ENCODE measurements at regions not wholly inside any gene's neighbourhood (a gene's known extent, or its start where the extent isn't known, plus 50 kb on each side); places are given as distances from the start of the nearest gene placed in this dataset.
A peak's percentile ranks its signal among the peaks of the same experiment; 100 is the strongest.

- no peaks in the 10 kb centered on the region for H3K36me3 ChIP-seq (ENCODE audit: control insufficient read depth in 4 of 4, insufficient read depth in 3 of 4, low read depth in 1 of 4, low read length in 3 of 4)
- 21% methylated on average over 4 of the region's 4 CpGs for WGBS
- H3K27ac ChIP-seq (ENCODE audit: low read depth in 1 of 2, low read length in 2 of 2) = peak overlapping the region; percentile 77
- DNase-seq (ENCODE audit: low spot score) = no peak
- H3K27me3 ChIP-seq (ENCODE audit: control insufficient read depth in 4 of 4, insufficient read depth in 4 of 4, low read length in 3 of 4) = no peaks in the 10 kb centered on the region
- peak in 1 of 2 donors; percentile 5 for TF ChIP-seq RXRA (IDR thresholded peaks at IDR 0.05)
- TF ChIP-seq JUND (IDR thresholded peaks at IDR 0.05) = no peak
- H3K9ac ChIP-seq (ENCODE audit: low read depth in 1 of 2, low read length in 2 of 2) = no peak overlapping the region
- H3K4me1 ChIP-seq (ENCODE audit: control insufficient read depth in 4 of 4, insufficient read depth in 4 of 4, low read length in 3 of 4) = peaks cover 4 to 32% (median 25%) of the 10 kb centered on the region in 4 donors
- no peak overlapping the region for H3K4me3 ChIP-seq (ENCODE audit: low read depth in 1 of 3, low read length in 3 of 3)
- no peaks in the 10 kb centered on the region for H3K9me3 ChIP-seq (ENCODE audit: control insufficient read depth in 4 of 4, low read length in 3 of 4)
These were observed 169.2 kb downstream of the HAPSTR1 start for GRCh38 chr16:9260666-9261065.

- H3K9me3 ChIP-seq (ENCODE audit: control insufficient read depth in 4 of 4, low read length in 3 of 4) = no peaks in the 10 kb centered on the region
- no peak for DNase-seq (ENCODE audit: low spot score)
- 82% methylated on average over 5 of the region's 5 CpGs for WGBS
- peaks cover 4 to 32% (median 25%) of the 10 kb centered on the region in 4 donors for H3K4me1 ChIP-seq (ENCODE audit: control insufficient read depth in 4 of 4, insufficient read depth in 4 of 4, low read length in 3 of 4)
- H3K4me3 ChIP-seq (ENCODE audit: low read depth in 1 of 3, low read length in 3 of 3) = no peak overlapping the region
- no peaks in the 10 kb centered on the region for H3K36me3 ChIP-seq (ENCODE audit: control insufficient read depth in 4 of 4, insufficient read depth in 3 of 4, low read depth in 1 of 4, low read length in 3 of 4)
- H3K27me3 ChIP-seq (ENCODE audit: control insufficient read depth in 4 of 4, insufficient read depth in 4 of 4, low read length in 3 of 4) = no peaks in the 10 kb centered on the region
- no peak overlapping the region for H3K27ac ChIP-seq (ENCODE audit: low read depth in 1 of 2, low read length in 2 of 2)
- no peak for TF ChIP-seq HNF4G (IDR thresholded peaks at IDR 0.05)
- no peak for TF ChIP-seq ATF3 (IDR thresholded peaks at IDR 0.05)
- TF ChIP-seq RXRA (IDR thresholded peaks at IDR 0.05) = no peak
- no peak for TF ChIP-seq CTCF (IDR thresholded peaks at IDR 0.05; ENCODE audit: low read depth, low read length, missing input control)
- no peak overlapping the region for H3K9ac ChIP-seq (ENCODE audit: low read depth in 1 of 2, low read length in 2 of 2)
These were observed 169.9 kb downstream of the HAPSTR1 start for GRCh38 chr16:9261376-9261775.

- Histone ChIP-seq H3K27ac (ENCODE audit: low read depth in 1 of 2, low read length in 2 of 2) (no peak overlapping the region), H3K27me3 (ENCODE audit: control insufficient read depth in 4 of 4, insufficient read depth in 4 of 4, low read length in 3 of 4) (no peaks in the 10 kb centered on the region), H3K36me3 (ENCODE audit: control insufficient read depth in 4 of 4, insufficient read depth in 3 of 4, low read depth in 1 of 4, low read length in 3 of 4) (no peaks in the 10 kb centered on the region), H3K9me3 (ENCODE audit: control insufficient read depth in 4 of 4, low read length in 3 of 4) (no peaks in the 10 kb centered on the region), H3K4me1 (ENCODE audit: control insufficient read depth in 4 of 4, insufficient read depth in 4 of 4, low read length in 3 of 4) (peaks cover 4 to 31% (median 25%) of the 10 kb centered on the region in 4 donors), H3K9ac (ENCODE audit: low read depth in 1 of 2, low read length in 2 of 2) (no peak overlapping the region), H3K4me3 (ENCODE audit: low read depth in 1 of 3, low read length in 3 of 3) (no peak overlapping the region)
- WGBS = 84% methylated on average over 15 of the region's 15 CpGs
- no peak for DNase-seq (ENCODE audit: low spot score)
- no peak for TF ChIP-seq FOXA2 (IDR thresholded peaks at IDR 0.05)
- TF ChIP-seq RAD21 (IDR thresholded peaks at IDR 0.05) = no peak
- TF ChIP-seq TAF1 (conservative IDR thresholded peaks at IDR 0.05) = no peak
- TF ChIP-seq NR2F2 (IDR thresholded peaks at IDR 0.05) = no peak
- no peak for TF ChIP-seq MAX (IDR thresholded peaks at IDR 0.05)
- no peak for TF ChIP-seq ATF3 (IDR thresholded peaks at IDR 0.05)
- TF ChIP-seq HNF4G (IDR thresholded peaks at IDR 0.05) = no peak
- TF ChIP-seq FOXA1 (IDR thresholded peaks at IDR 0.05) = no peak
- TF ChIP-seq REST (IDR thresholded peaks at IDR 0.05) = no peak
- TF ChIP-seq YY1 (IDR thresholded peaks at IDR 0.05) = no peak
- TF ChIP-seq CTCF (IDR thresholded peaks at IDR 0.05; ENCODE audit: low read depth, low read length, missing input control) = no peak
These were observed 171.7 kb downstream of the HAPSTR1 start for GRCh38 chr16:9262941-9263715.

Data from liver (tissue), 8 donors.